Fibroblast of the aortic adventitia (primary cell): ENCODE measurements at regions not wholly inside any gene's neighbourhood (a gene's known extent, or its start where the extent isn't known, plus 50 kb on each side); places are given as distances from the start of the nearest gene placed in this dataset.

Experiments used
- DNase-seq: peaks from one replicate; pipeline ENCODE4 v3.0.0-alpha.2; 2010; ENCODE audit warnings: low read depth
- H3K4me3 ChIP-seq: 2 replicates; pipeline ENCODE4 v1.5.1; 2011; ENCODE audit warnings: low read depth, mild to moderate bottlenecking, control low read depth, low read length, moderate library complexity
- CTCF ChIP-seq: IDR thresholded peaks from 2 replicates; pipeline ENCODE4 v1.5.1; 2011; ENCODE audit warnings: mild to moderate bottlenecking, low read length, control low read depth, inconsistent platforms; ENCODE audit not compliant: insufficient read depth

GRCh38 chr4:34566091-34566490 lies 1678.2 kb downstream of the ARAP2 start:
- no peak overlapping the region for H3K4me3 ChIP-seq
- no peak for DNase-seq
- no peak for TF ChIP-seq CTCF

GRCh38 chr4:34572026-34572425 lies 1672.3 kb downstream of the ARAP2 start:
- no peak for TF ChIP-seq CTCF
- no peak overlapping the region for H3K4me3 ChIP-seq
- DNase-seq, result no peak

GRCh38 chr4:34615315-34615714 lies 1629.0 kb downstream of the ARAP2 start:
- no peak overlapping the region for H3K4me3 ChIP-seq
- no peak for TF ChIP-seq CTCF
- no peak for DNase-seq

- DNase-seq, result no peak
- no peak overlapping the region for H3K4me3 ChIP-seq
- no peak for TF ChIP-seq CTCF
Observed at GRCh38 chr4:34619531-34620162, 1624.7 kb downstream of the ARAP2 start.

- DNase-seq, result no peak
- TF ChIP-seq CTCF, result no peak
- no peak overlapping the region for H3K4me3 ChIP-seq
Observed at GRCh38 chr4:34628471-34628870, 1615.8 kb downstream of the ARAP2 start.

- TF ChIP-seq CTCF, result no peak
- no peak overlapping the region for H3K4me3 ChIP-seq
- DNase-seq, result no peak
Observed at GRCh38 chr4:34629451-34629850, 1614.9 kb downstream of the ARAP2 start.

GRCh38 chr4:34633241-34633640 lies 1611.1 kb downstream of the ARAP2 start:
- DNase-seq, result no peak
- no peak for TF ChIP-seq CTCF

More at GRCh38 chr4:34633241-34633640, 1611.1 kb downstream of the ARAP2 start:
- no peak overlapping the region for H3K4me3 ChIP-seq
